ENCODE measurements at regions not wholly inside any gene's neighbourhood (a gene's known extent, or its start where the extent isn't known, plus 50 kb on each side); places are given as distances from the start of the nearest gene placed in this dataset.

- Mint-ChIP-seq H3K27ac (no peak overlapping the region), H3K9me3 (peaks cover 7% of the 10 kb centered on the region), H3K4me1 (no peaks in the 10 kb centered on the region), H3K27me3 (ENCODE audit: insufficient read depth) (no peaks in the 10 kb centered on the region), H3K4me3 (no peak overlapping the region), H3K36me3 (ENCODE audit: low read depth) (no peaks in the 10 kb centered on the region)
- H3K4me3 ChIP-seq (ENCODE audit: low read length) = no peak overlapping the region
- WGBS, 2 experiments (ENCODE audit: insufficient coverage in 1 of 2, insufficient read length in 1 of 2) = 86 to 95% methylated on average over 1 to 3 of the region's 3 CpGs
- no peak overlapping the region for H3K27ac ChIP-seq (ENCODE audit: low read depth, low read length)
- no peaks in the 10 kb centered on the region for H3K27me3 ChIP-seq (ENCODE audit: control insufficient read depth, insufficient read depth, low read length, poor library complexity, severe bottlenecking)
- H3K9me3 ChIP-seq (ENCODE audit: control insufficient read depth, low read length) = no peaks in the 10 kb centered on the region
- no peak for DNase-seq
- no peaks in the 10 kb centered on the region for H3K36me3 ChIP-seq (ENCODE audit: control insufficient read depth, insufficient read depth, low read length)
- H3K9ac ChIP-seq (ENCODE audit: extremely low read depth, low read length, poor library complexity, severe bottlenecking) = no peak overlapping the region
- TF ChIP-seq, protein P1, sequence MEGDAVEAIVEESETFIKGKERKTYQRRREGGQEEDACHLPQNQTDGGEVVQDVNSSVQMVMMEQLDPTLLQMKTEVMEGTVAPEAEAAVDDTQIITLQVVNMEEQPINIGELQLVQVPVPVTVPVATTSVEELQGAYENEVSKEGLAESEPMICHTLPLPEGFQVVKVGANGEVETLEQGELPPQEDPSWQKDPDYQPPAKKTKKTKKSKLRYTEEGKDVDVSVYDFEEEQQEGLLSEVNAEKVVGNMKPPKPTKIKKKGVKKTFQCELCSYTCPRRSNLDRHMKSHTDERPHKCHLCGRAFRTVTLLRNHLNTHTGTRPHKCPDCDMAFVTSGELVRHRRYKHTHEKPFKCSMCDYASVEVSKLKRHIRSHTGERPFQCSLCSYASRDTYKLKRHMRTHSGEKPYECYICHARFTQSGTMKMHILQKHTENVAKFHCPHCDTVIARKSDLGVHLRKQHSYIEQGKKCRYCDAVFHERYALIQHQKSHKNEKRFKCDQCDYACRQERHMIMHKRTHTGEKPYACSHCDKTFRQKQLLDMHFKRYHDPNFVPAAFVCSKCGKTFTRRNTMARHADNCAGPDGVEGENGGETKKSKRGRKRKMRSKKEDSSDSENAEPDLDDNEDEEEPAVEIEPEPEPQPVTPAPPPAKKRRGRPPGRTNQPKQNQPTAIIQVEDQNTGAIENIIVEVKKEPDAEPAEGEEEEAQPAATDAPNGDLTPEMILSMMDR (conservative IDR thresholded peaks at IDR 0.05) = no peak
- no peaks in the 10 kb centered on the region for H3K4me1 ChIP-seq (ENCODE audit: control insufficient read depth, insufficient read depth, low read length)
Measured at GRCh38 chr6:2387445-2387844, 142.0 kb upstream of the GMDS start.

GRCh38 chr6:2385471-2385983, 140.1 kb upstream of the GMDS start:
- Mint-ChIP-seq H3K27me3 (ENCODE audit: insufficient read depth) (no peaks in the 10 kb centered on the region), H3K27ac (no peak overlapping the region), H3K36me3 (ENCODE audit: low read depth) (no peaks in the 10 kb centered on the region), H3K4me1 (no peaks in the 10 kb centered on the region), H3K4me3 (no peak overlapping the region), H3K9me3 (peaks cover 4% of the 10 kb centered on the region)
- H3K9me3 ChIP-seq (ENCODE audit: control insufficient read depth, low read length) = no peaks in the 10 kb centered on the region
- no peaks in the 10 kb centered on the region for H3K36me3 ChIP-seq (ENCODE audit: control insufficient read depth, insufficient read depth, low read length)
- H3K27ac ChIP-seq (ENCODE audit: low read depth, low read length) = no peak overlapping the region
- WGBS, 2 experiments (ENCODE audit: insufficient coverage in 1 of 2, insufficient read length in 1 of 2) = 94 to 100% methylated on average over 5 to 9 of the region's 9 CpGs
- H3K4me1 ChIP-seq (ENCODE audit: control insufficient read depth, insufficient read depth, low read length) = no peaks in the 10 kb centered on the region
- DNase-seq = no peak
- no peaks in the 10 kb centered on the region for H3K27me3 ChIP-seq (ENCODE audit: control insufficient read depth, insufficient read depth, low read length, poor library complexity, severe bottlenecking)
- H3K4me3 ChIP-seq (ENCODE audit: low read length) = no peak overlapping the region
- TF ChIP-seq, protein P1 (conservative IDR thresholded peaks at IDR 0.05) = no peak
- H3K9ac ChIP-seq (ENCODE audit: extremely low read depth, low read length, poor library complexity, severe bottlenecking) = no peak overlapping the region

DNA sequence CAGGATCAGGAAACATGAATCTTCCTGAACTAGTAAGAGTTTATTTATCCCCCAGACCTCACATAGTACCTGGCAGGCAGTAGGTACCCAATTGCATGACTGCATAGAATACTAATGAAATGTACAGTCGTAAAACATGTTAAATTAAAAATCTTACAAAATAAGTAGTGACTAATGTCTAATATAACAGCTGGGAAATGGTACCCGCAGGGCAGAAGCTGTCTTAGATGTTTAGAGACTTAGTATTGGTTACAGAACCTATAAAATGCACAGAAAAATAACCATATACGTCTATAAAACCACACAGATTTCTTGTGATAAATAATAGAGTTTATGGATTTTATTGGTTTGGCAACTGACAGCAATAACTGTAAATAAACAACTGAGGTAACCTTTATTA, 139.1 kb upstream of the GMDS start:
- 100% methylated on average over 1 of the region's 3 CpGs; no CpG with 5 or more reads in 1 of the 2 experiments for WGBS, 2 experiments (ENCODE audit: insufficient coverage in 1 of 2, insufficient read length in 1 of 2)
- no peak overlapping the region for H3K4me3 Mint-ChIP-seq
- H3K4me1 Mint-ChIP-seq = no peaks in the 10 kb centered on the region

More for the DNA sequence above, 139.1 kb upstream of the GMDS start:
- Histone ChIP-seq H3K27me3 (ENCODE audit: control insufficient read depth, insufficient read depth, low read length, poor library complexity, severe bottlenecking) (no peaks in the 10 kb centered on the region), H3K4me3 (ENCODE audit: low read length) (no peak overlapping the region), H3K27ac (ENCODE audit: low read depth, low read length) (no peak overlapping the region), H3K9ac (ENCODE audit: extremely low read depth, low read length, poor library complexity, severe bottlenecking) (no peak overlapping the region), H3K36me3 (ENCODE audit: control insufficient read depth, insufficient read depth, low read length) (no peaks in the 10 kb centered on the region), H3K9me3 (ENCODE audit: control insufficient read depth, low read length) (no peaks in the 10 kb centered on the region), H3K4me1 (ENCODE audit: control insufficient read depth, insufficient read depth, low read length) (no peaks in the 10 kb centered on the region)
- no peak for DNase-seq
- Mint-ChIP-seq H3K27me3 (ENCODE audit: insufficient read depth) (no peaks in the 10 kb centered on the region), H3K27ac (no peak overlapping the region), H3K36me3 (ENCODE audit: low read depth) (no peaks in the 10 kb centered on the region), H3K9me3 (peaks cover 4% of the 10 kb centered on the region)
- TF ChIP-seq, protein P1 (conservative IDR thresholded peaks at IDR 0.05) = no peak

Measured in endodermal cell (in vitro differentiated cells).